NOMO-1 treated with dmso at 0.1 percent for 144 hours (cell line): ENCODE measurements at regions not wholly inside any gene's neighbourhood (a gene's known extent, or its start where the extent isn't known, plus 50 kb on each side); places are given as distances from the start of the nearest gene placed in this dataset.
"Not testable (repeated sequence)": the region's sequence is repeated elsewhere in the genome, so short reads cannot be mapped to it uniquely, and the experiment has no call there.

Experiments
- DNase-seq: peaks from one replicate; lab custom pipeline; 2025; ENCODE audit not compliant: unreplicated experiment; lab: John Stamatoyannopoulos, UW

- DNase-seq, result not testable (repeated sequence)
Observed at GRCh38 chr3:159510988-159511387, 477.6 kb upstream of the IL12A start.

- no peak for DNase-seq
Observed at GRCh38 chr3:159513444-159513843, 475.2 kb upstream of the IL12A start.

- no peak for DNase-seq
Observed at GRCh38 chr3:159513867-159514380, 474.7 kb upstream of the IL12A start.

GRCh38 chr3:159517105-159517504, 471.5 kb upstream of the IL12A start:
- no peak for DNase-seq

GRCh38 chr3:159520638-159521037, 468.0 kb upstream of the IL12A start:
- DNase-seq, result no peak

- DNase-seq, result no peak
Observed at GRCh38 chr3:159522276-159522675, 466.4 kb upstream of the IL12A start.

GRCh38 chr3:159528251-159528895, 460.3 kb upstream of the IL12A start:
- DNase-seq, result no peak

GRCh38 chr3:159532577-159532976, 456.1 kb upstream of the IL12A start:
- no peak for DNase-seq

GRCh38 chr3:159534496-159534895, 454.1 kb upstream of the IL12A start:
- no peak for DNase-seq

- no peak for DNase-seq
Observed at GRCh38 chr3:159536876-159537275, 451.8 kb upstream of the IL12A start.

GRCh38 chr3:159538507-159538906, 450.1 kb upstream of the IL12A start:
- no peak for DNase-seq

- DNase-seq, result no peak
Observed at GRCh38 chr3:159540882-159541495, 447.6 kb upstream of the IL12A start.

- no peak for DNase-seq
Observed at GRCh38 chr3:159548675-159549335, 439.8 kb upstream of the IL12A start.

- no peak for DNase-seq
Observed at GRCh38 chr3:159555205-159555604, 433.4 kb upstream of the IL12A start.

- DNase-seq, result no peak
Observed at GRCh38 chr3:159559771-159560170, 428.9 kb upstream of the IL12A start.

GRCh38 chr3:159560214-159560979, 428.2 kb upstream of the IL12A start:
- no peak for DNase-seq

- DNase-seq, result no peak
Observed at GRCh38 chr3:159565313-159565712, 423.3 kb upstream of the IL12A start.

GRCh38 chr3:159583662-159584061, 405.0 kb upstream of the IL12A start:
- DNase-seq, result no peak

GRCh38 chr3:159584421-159584820, 404.2 kb upstream of the IL12A start:
- no peak for DNase-seq

GRCh38 chr3:159586571-159587202, 401.9 kb upstream of the IL12A start:
- DNase-seq, result no peak
